ENCODE measurements at regions not wholly inside any gene's neighbourhood (a gene's known extent, or its start where the extent isn't known, plus 50 kb on each side); places are given as distances from the start of the nearest gene placed in this dataset.

GRCh38 chr14:30185832-30186231 lies 258.2 kb upstream of the PRKD1 start:
- no peak for TF ChIP-seq CTCF (IDR thresholded peaks at IDR 0.05; ENCODE audit: low read depth, low read length)
- no peak for TF ChIP-seq EZH2phosphoT487 (IDR thresholded peaks at IDR 0.05; ENCODE audit: low read depth)

All from OCI-LY3 (cell line).